ENCODE measurements at regions not wholly inside any gene's neighbourhood (a gene's known extent, or its start where the extent isn't known, plus 50 kb on each side); places are given as distances from the start of the nearest gene placed in this dataset.
"Not testable (repeated sequence)": the region's sequence is repeated elsewhere in the genome, so short reads cannot be mapped to it uniquely, and the experiment has no call there.

GRCh38 chr4:49140351-49140750 lies 154.3 kb downstream of the CWH43 start:
- peak in 3 of 14 experiments; percentile 1 to 14 (median 4) for DNase-seq
- H3K27me3 ChIP-seq (ENCODE audit: control insufficient read depth in 1 of 2, insufficient read depth in 2 of 2, low read length in 2 of 2); H3K27ac ChIP-seq (ENCODE audit: low read depth in 1 of 2, low read length in 2 of 2); H3K4me3 ChIP-seq (ENCODE audit: low read length); H3K4me3 Mint-ChIP-seq; POLR2A ChIA-PET; H3K4me1 ChIP-seq (ENCODE audit: insufficient read depth, low read length); H3K36me3 ChIP-seq (ENCODE audit: insufficient read depth, low read length); intact Hi-C loops (cut with DNase I, micrococcal nuclease); H3K4me1 Mint-ChIP-seq (ENCODE audit: low read depth); H3K27ac Mint-ChIP-seq; CTCF ChIA-PET; ATAC-seq (ENCODE audit: poor library complexity); H3K27me3 Mint-ChIP-seq: not testable (repeated sequence)
- Mint-ChIP-seq H3K9me3 (peaks cover 25% of the 10 kb centered on the region), H3K36me3 (ENCODE audit: low read depth) (peaks cover 31% of the 10 kb centered on the region)
- H3K9me3 ChIP-seq (ENCODE audit: control insufficient read depth in 1 of 2, insufficient read depth in 1 of 2, low read length in 2 of 2) = peaks cover 11 to 41% of the 10 kb centered on the region in 2 experiments

- peaks cover 27% of the 10 kb centered on the region for H3K9me3 Mint-ChIP-seq
- intact Hi-C loops (cut with DNase I, micrococcal nuclease); DNase-seq; H3K27ac ChIP-seq (ENCODE audit: low read depth in 1 of 2, low read length in 2 of 2); H3K27me3 Mint-ChIP-seq; H3K4me3 ChIP-seq (ENCODE audit: low read length); H3K27ac Mint-ChIP-seq; H3K27me3 ChIP-seq (ENCODE audit: control insufficient read depth in 1 of 2, insufficient read depth in 2 of 2, low read length in 2 of 2); POLR2A ChIA-PET; H3K4me1 ChIP-seq (ENCODE audit: insufficient read depth, low read length); H3K36me3 ChIP-seq (ENCODE audit: insufficient read depth, low read length); H3K4me3 Mint-ChIP-seq; CTCF ChIA-PET; H3K4me1 Mint-ChIP-seq (ENCODE audit: low read depth): not testable (repeated sequence)
- peaks cover 32% of the 10 kb centered on the region for H3K36me3 Mint-ChIP-seq (ENCODE audit: low read depth)
- peaks cover 27 to 57% of the 10 kb centered on the region in 2 experiments for H3K9me3 ChIP-seq (ENCODE audit: control insufficient read depth in 1 of 2, insufficient read depth in 1 of 2, low read length in 2 of 2)
- ATAC-seq (ENCODE audit: poor library complexity) = peak; percentile 29
Observed at GRCh38 chr4:49141955-49142354, 155.9 kb downstream of the CWH43 start.

GRCh38 chr4:49147143-49147542 lies 161.1 kb downstream of the CWH43 start:
- H3K27ac Mint-ChIP-seq; H3K4me3 ChIP-seq (ENCODE audit: low read length); H3K4me1 Mint-ChIP-seq (ENCODE audit: low read depth); H3K27me3 ChIP-seq (ENCODE audit: control insufficient read depth in 1 of 2, insufficient read depth in 2 of 2, low read length in 2 of 2); intact Hi-C loops (cut with DNase I, micrococcal nuclease); H3K4me3 Mint-ChIP-seq; DNase-seq; H3K4me1 ChIP-seq (ENCODE audit: insufficient read depth, low read length); CTCF ChIA-PET; H3K36me3 ChIP-seq (ENCODE audit: insufficient read depth, low read length); POLR2A ChIA-PET; H3K27ac ChIP-seq (ENCODE audit: low read depth in 1 of 2, low read length in 2 of 2); H3K27me3 Mint-ChIP-seq: not testable (repeated sequence)
- peaks cover 65 to 93% of the 10 kb centered on the region in 2 experiments for H3K9me3 ChIP-seq (ENCODE audit: control insufficient read depth in 1 of 2, insufficient read depth in 1 of 2, low read length in 2 of 2)
- Mint-ChIP-seq H3K9me3 (peaks cover 41% of the 10 kb centered on the region), H3K36me3 (ENCODE audit: low read depth) (peaks cover 44% of the 10 kb centered on the region)
- peak; percentile 32 for ATAC-seq (ENCODE audit: poor library complexity)

- H3K27ac Mint-ChIP-seq; H3K27me3 Mint-ChIP-seq; ATAC-seq (ENCODE audit: poor library complexity); H3K4me3 Mint-ChIP-seq; H3K27me3 ChIP-seq (ENCODE audit: control insufficient read depth in 1 of 2, insufficient read depth in 2 of 2, low read length in 2 of 2); H3K36me3 ChIP-seq (ENCODE audit: insufficient read depth, low read length); POLR2A ChIA-PET; H3K4me1 Mint-ChIP-seq (ENCODE audit: low read depth); DNase-seq; intact Hi-C loops (cut with DNase I, micrococcal nuclease); H3K27ac ChIP-seq (ENCODE audit: low read depth in 1 of 2, low read length in 2 of 2); H3K4me3 ChIP-seq (ENCODE audit: low read length); CTCF ChIA-PET; H3K4me1 ChIP-seq (ENCODE audit: insufficient read depth, low read length): not testable (repeated sequence)
- Mint-ChIP-seq H3K36me3 (ENCODE audit: low read depth) (peaks cover 44% of the 10 kb centered on the region), H3K9me3 (peaks cover 41% of the 10 kb centered on the region)
- peaks cover 69 to 98% of the 10 kb centered on the region in 2 experiments for H3K9me3 ChIP-seq (ENCODE audit: control insufficient read depth in 1 of 2, insufficient read depth in 1 of 2, low read length in 2 of 2)
Observed at GRCh38 chr4:49147596-49147995, 161.5 kb downstream of the CWH43 start.

GRCh38 chr4:49149006-49149975 lies 163.2 kb downstream of the CWH43 start:
- ATAC-seq (ENCODE audit: poor library complexity) = peak; percentile 69
- Mint-ChIP-seq H3K9me3 (peaks cover 45% of the 10 kb centered on the region), H3K36me3 (ENCODE audit: low read depth) (peaks cover 51% of the 10 kb centered on the region)
- peaks cover 85 to 98% of the 10 kb centered on the region in 2 experiments for H3K9me3 ChIP-seq (ENCODE audit: control insufficient read depth in 1 of 2, insufficient read depth in 1 of 2, low read length in 2 of 2)
- POLR2A ChIA-PET; H3K36me3 ChIP-seq (ENCODE audit: insufficient read depth, low read length); H3K27me3 Mint-ChIP-seq; H3K4me3 Mint-ChIP-seq; H3K27me3 ChIP-seq (ENCODE audit: control insufficient read depth in 1 of 2, insufficient read depth in 2 of 2, low read length in 2 of 2); intact Hi-C loops (cut with DNase I, micrococcal nuclease); H3K27ac ChIP-seq (ENCODE audit: low read depth in 1 of 2, low read length in 2 of 2); CTCF ChIA-PET; H3K4me1 ChIP-seq (ENCODE audit: insufficient read depth, low read length); H3K4me1 Mint-ChIP-seq (ENCODE audit: low read depth); H3K27ac Mint-ChIP-seq; H3K4me3 ChIP-seq (ENCODE audit: low read length): not testable (repeated sequence)
- DNase-seq = peak in 3 of 14 experiments; percentile 20 to 75 (median 71)

- H3K27ac ChIP-seq (ENCODE audit: low read depth in 1 of 2, low read length in 2 of 2); DNase-seq; ATAC-seq (ENCODE audit: poor library complexity); H3K27ac Mint-ChIP-seq; H3K36me3 ChIP-seq (ENCODE audit: insufficient read depth, low read length); H3K4me3 Mint-ChIP-seq; H3K27me3 ChIP-seq (ENCODE audit: control insufficient read depth in 1 of 2, insufficient read depth in 2 of 2, low read length in 2 of 2); CTCF ChIA-PET; H3K4me3 ChIP-seq (ENCODE audit: low read length); H3K4me1 ChIP-seq (ENCODE audit: insufficient read depth, low read length); POLR2A ChIA-PET; H3K4me1 Mint-ChIP-seq (ENCODE audit: low read depth); intact Hi-C loops (cut with DNase I, micrococcal nuclease); H3K27me3 Mint-ChIP-seq: not testable (repeated sequence)
- H3K9me3 ChIP-seq (ENCODE audit: control insufficient read depth in 1 of 2, insufficient read depth in 1 of 2, low read length in 2 of 2) = peaks cover 88 to 100% of the 10 kb centered on the region in 2 experiments
- peaks cover 54% of the 10 kb centered on the region for H3K36me3 Mint-ChIP-seq (ENCODE audit: low read depth)
- H3K9me3 Mint-ChIP-seq = peaks cover 49% of the 10 kb centered on the region
Observed at GRCh38 chr4:49150351-49151083, 164.4 kb downstream of the CWH43 start.

All from CD4-positive, alpha-beta T cell (primary cell).